Thyroid gland (tissue), 4 donors: ENCODE measurements at regions not wholly inside any gene's neighbourhood (a gene's known extent, or its start where the extent isn't known, plus 50 kb on each side); places are given as distances from the start of the nearest gene placed in this dataset.

ENCODE experiments used
- DNase-seq, 2 donors: peaks; one replicate each; pipeline ENCODE4 v3.0.0-alpha.2; 2019
- H3K27ac ChIP-seq, 3 donors: fragments of 200-600 bp; sonication (generic); 1 replicate in 2 of 3; 2 replicates in 1 of 3; pipeline ENCODE4 v1.5.1; 2016 to 2019; ENCODE audit warnings: mild to moderate bottlenecking in 1 of 3, moderate library complexity in 1 of 3
- H3K27me3 ChIP-seq: fragments of 200-600 bp; sonication (generic); one replicate; pipeline ENCODE4 v1.5.1; 2019
- H3K36me3 ChIP-seq, 2 donors: fragments of 200-600 bp; sonication (generic); one replicate each; pipeline ENCODE4 v1.5.1; 2016 to 2019
- H3K4me1 ChIP-seq, 2 donors: fragments of 200-600 bp; sonication (generic); one replicate each; pipeline ENCODE4 v1.5.1; 2017 to 2019
- H3K4me3 ChIP-seq, 3 donors: fragments of 200-600 bp; sonication (generic); replicated peaks in 1 of 3; 1 replicate in 2 of 3; 2 replicates in 1 of 3; pipeline ENCODE4 v1.5.1; 2016; ENCODE audit warnings: mild to moderate bottlenecking in 1 of 3
- H3K9me3 ChIP-seq: fragments of 200-600 bp; sonication (generic); one replicate; pipeline ENCODE4 v1.5.1; 2017
- CTCF ChIP-seq, 6 experiments: fragments of 200-600 bp in 3 of 6; fragments of 450-650 bp in 3 of 6; sonication (generic) in 3 of 6; IDR thresholded peaks; one replicate each; pipeline ENCODE4 v1.5.1; 2016 to 2019; ENCODE audit warnings: antibody characterized with exemption in 6 of 6, mild to moderate bottlenecking in 2 of 6, inconsistent platforms in 1 of 6, moderate library complexity in 1 of 6
- POLR2A ChIP-seq, 2 donors: fragments of 450-650 bp; IDR thresholded peaks; one replicate each; pipeline ENCODE4 v1.6.1; 2017; ENCODE audit warnings: antibody characterized with exemption in 2 of 2, mild to moderate bottlenecking in 2 of 2, moderate library complexity in 1 of 2
- WGBS, 2 donors: methylation state at CpG; one replicate each; pipeline ENCODE4 v1.1.5; 2017; 5-methylcytosine and 5-hydroxymethylcytosine counted together
- intact Hi-C: fragments of 100-400 bp; cut with DNase I; formaldehyde crosslinking; loops from one replicate; pipeline ENCODE4 v1.15.1; 2023

GRCh38 chr6:99181174-99181573, 168.3 kb downstream of the FAXC start:
- no peak overlapping the region for H3K27ac ChIP-seq
- DNase-seq, result no peak
- intact Hi-C loops, result no loop called here
- no peaks in the 10 kb centered on the region for H3K36me3 ChIP-seq
- WGBS, 2 donors, result 88% methylated on average over 1 of the region's 1 CpG
- no peaks in the 10 kb centered on the region for H3K9me3 ChIP-seq
- no peak for TF ChIP-seq CTCF (IDR thresholded peaks at IDR 0.05)
- no peak for TF ChIP-seq POLR2A (IDR thresholded peaks at IDR 0.05)
- H3K4me1 ChIP-seq, result no peaks in the 10 kb centered on the region
- no peak overlapping the region for H3K4me3 ChIP-seq
- no peaks in the 10 kb centered on the region for H3K27me3 ChIP-seq

- H3K4me1 ChIP-seq, result no peaks in the 10 kb centered on the region
- TF ChIP-seq POLR2A (IDR thresholded peaks at IDR 0.05), result no peak
- no peaks in the 10 kb centered on the region for H3K36me3 ChIP-seq
- H3K27ac ChIP-seq, result no peak overlapping the region
- DNase-seq, result no peak
- 83% methylated on average over 2 of the region's 2 CpGs for WGBS, 2 donors
- intact Hi-C loops, result no loop called here
- H3K27me3 ChIP-seq, result no peaks in the 10 kb centered on the region
- no peaks in the 10 kb centered on the region for H3K9me3 ChIP-seq
- H3K4me3 ChIP-seq, result no peak overlapping the region
Observed at GRCh38 chr6:99178168-99178567, 171.3 kb downstream of the FAXC start.

- intact Hi-C loops, result no loop called here
- Histone ChIP-seq H3K36me3 (no peaks in the 10 kb centered on the region), H3K4me3 (no peak overlapping the region), H3K27me3 (no peaks in the 10 kb centered on the region), H3K4me1 (no peaks in the 10 kb centered on the region), H3K9me3 (no peaks in the 10 kb centered on the region), H3K27ac (no peak overlapping the region)
- DNase-seq, result no peak
- TF ChIP-seq POLR2A (IDR thresholded peaks at IDR 0.05), result no peak
- TF ChIP-seq CTCF (IDR thresholded peaks at IDR 0.05), result no peak
- WGBS, 2 donors, result 92 to 94% methylated on average over 2 of the region's 2 CpGs
Observed at GRCh38 chr6:99177736-99178135, 171.7 kb downstream of the FAXC start.

- DNase-seq, result no peak
- H3K4me1 ChIP-seq, result no peaks in the 10 kb centered on the region
- intact Hi-C loops, result no loop called here
- no peaks in the 10 kb centered on the region for H3K27me3 ChIP-seq
- TF ChIP-seq POLR2A (IDR thresholded peaks at IDR 0.05), result no peak
- TF ChIP-seq CTCF (IDR thresholded peaks at IDR 0.05), result no peak
- no peaks in the 10 kb centered on the region for H3K9me3 ChIP-seq
- H3K4me3 ChIP-seq, result no peak overlapping the region
- H3K27ac ChIP-seq, result no peak overlapping the region
- no peaks in the 10 kb centered on the region for H3K36me3 ChIP-seq
Observed at GRCh38 chr6:99165838-99166237, 183.6 kb downstream of the FAXC start.

GRCh38 chr6:99152347-99152643, 197.2 kb downstream of the FAXC start:
- Histone ChIP-seq H3K4me1 (no peaks in the 10 kb centered on the region), H3K27ac (no peak overlapping the region), H3K4me3 (no peak overlapping the region), H3K27me3 (no peaks in the 10 kb centered on the region), H3K9me3 (no peaks in the 10 kb centered on the region), H3K36me3 (no peaks in the 10 kb centered on the region)
- no peak for DNase-seq
- WGBS, 2 donors, result 18 to 19% methylated on average over 3 of the region's 3 CpGs
- intact Hi-C loops, result loop anchor here (5.0 kb wide), 1 partner anchor 90 kb away; no protein-coding TSS in a partner anchor
- TF ChIP-seq POLR2A (IDR thresholded peaks at IDR 0.05) (no peak), CTCF (IDR thresholded peaks at IDR 0.05) (no peak)
